HUES48 (cell line): ENCODE measurements at regions not wholly inside any gene's neighbourhood (a gene's known extent, or its start where the extent isn't known, plus 50 kb on each side); places are given as distances from the start of the nearest gene placed in this dataset.

ENCODE experiments used
- H3K27ac ChIP-seq: one replicate; pipeline ENCODE4 v1.7.0; 2013; ENCODE audit warnings: low read depth, low read length, inconsistent platforms
- H3K27me3 ChIP-seq: 2 replicates; pipeline ENCODE4 v1.6.1; 2013; ENCODE audit warnings: mild to moderate bottlenecking, low read length; ENCODE audit not compliant: control insufficient read depth, insufficient read depth
- H3K36me3 ChIP-seq: 2 replicates; pipeline ENCODE4 v1.6.1; 2013; ENCODE audit warnings: low read length; ENCODE audit not compliant: control insufficient read depth, insufficient read depth
- H3K4me1 ChIP-seq: 2 replicates; pipeline ENCODE4 v1.6.1; 2013; ENCODE audit warnings: mild to moderate bottlenecking, low read length; ENCODE audit not compliant: control insufficient read depth, insufficient read depth
- H3K4me3 ChIP-seq: 2 replicates; pipeline ENCODE4 v1.5.1; 2013; ENCODE audit warnings: mild to moderate bottlenecking, low read depth, low read length
- H3K9ac ChIP-seq: 2 replicates; pipeline ENCODE4 v1.6.1; 2013; ENCODE audit warnings: mild to moderate bottlenecking, low read depth, low read length, moderate library complexity
- H3K9me3 ChIP-seq: 2 replicates; pipeline ENCODE4 v1.6.1; 2013; ENCODE audit warnings: low read length; ENCODE audit not compliant: control insufficient read depth, insufficient read depth

GRCh38 chr18:61107113-61107512 is 226.1 kb upstream of the CDH20 start:
- no peaks in the 10 kb centered on the region for H3K9me3 ChIP-seq
- no peak overlapping the region for H3K9ac ChIP-seq
- no peaks in the 10 kb centered on the region for H3K27me3 ChIP-seq
- no peaks in the 10 kb centered on the region for H3K36me3 ChIP-seq
- H3K27ac ChIP-seq = no peak overlapping the region
- H3K4me1 ChIP-seq = no peaks in the 10 kb centered on the region
- no peak overlapping the region for H3K4me3 ChIP-seq

- Histone ChIP-seq H3K27ac (no peak overlapping the region), H3K4me1 (no peaks in the 10 kb centered on the region), H3K27me3 (no peaks in the 10 kb centered on the region), H3K9me3 (no peaks in the 10 kb centered on the region), H3K4me3 (no peak overlapping the region), H3K9ac (no peak overlapping the region), H3K36me3 (no peaks in the 10 kb centered on the region)
These were observed 224.5 kb upstream of the CDH20 start for GRCh38 chr18:61108706-61109105.

GRCh38 chr18:61123309-61123708 is 209.9 kb upstream of the CDH20 start:
- Histone ChIP-seq H3K4me1 (peaks cover 23% of the 10 kb centered on the region), H3K27ac (no peak overlapping the region), H3K36me3 (no peaks in the 10 kb centered on the region), H3K9ac (no peak overlapping the region), H3K27me3 (no peaks in the 10 kb centered on the region), H3K9me3 (no peaks in the 10 kb centered on the region), H3K4me3 (no peak overlapping the region)

- H3K27ac ChIP-seq = peak overlapping the region; percentile 73
- H3K4me3 ChIP-seq = no peak overlapping the region
- H3K9me3 ChIP-seq = no peaks in the 10 kb centered on the region
- H3K4me1 ChIP-seq = peaks cover 28% of the 10 kb centered on the region
- no peak overlapping the region for H3K9ac ChIP-seq
- no peaks in the 10 kb centered on the region for H3K27me3 ChIP-seq
- no peaks in the 10 kb centered on the region for H3K36me3 ChIP-seq
These were observed 205.3 kb upstream of the CDH20 start for GRCh38 chr18:61127714-61128467.

- Histone ChIP-seq H3K27me3 (no peaks in the 10 kb centered on the region), H3K4me1 (peaks cover 25% of the 10 kb centered on the region), H3K27ac (no peak overlapping the region), H3K9me3 (no peaks in the 10 kb centered on the region), H3K4me3 (no peak overlapping the region), H3K9ac (no peak overlapping the region), H3K36me3 (no peaks in the 10 kb centered on the region)
These were observed 204.2 kb upstream of the CDH20 start for GRCh38 chr18:61129001-61129400.

GRCh38 chr18:61132031-61132430 is 201.2 kb upstream of the CDH20 start:
- peaks cover 18% of the 10 kb centered on the region for H3K4me1 ChIP-seq
- H3K9ac ChIP-seq = no peak overlapping the region
- H3K27me3 ChIP-seq = no peaks in the 10 kb centered on the region
- no peak overlapping the region for H3K4me3 ChIP-seq
- no peaks in the 10 kb centered on the region for H3K36me3 ChIP-seq
- H3K9me3 ChIP-seq = no peaks in the 10 kb centered on the region
- no peak overlapping the region for H3K27ac ChIP-seq

GRCh38 chr18:61133783-61134182 is 199.4 kb upstream of the CDH20 start:
- Histone ChIP-seq H3K27me3 (no peaks in the 10 kb centered on the region), H3K9me3 (no peaks in the 10 kb centered on the region), H3K36me3 (no peaks in the 10 kb centered on the region), H3K4me1 (0 out of 2 replicates have a peak, but pooled peaks cover under 1% of the 10 kb centered on the region), H3K4me3 (no peak overlapping the region), H3K27ac (no peak overlapping the region), H3K9ac (no peak overlapping the region)

- no peaks in the 10 kb centered on the region for H3K27me3 ChIP-seq
- H3K27ac ChIP-seq = no peak overlapping the region
- H3K4me1 ChIP-seq = no peaks in the 10 kb centered on the region
- H3K9me3 ChIP-seq = no peaks in the 10 kb centered on the region
- H3K4me3 ChIP-seq = no peak overlapping the region
- no peak overlapping the region for H3K9ac ChIP-seq
- no peaks in the 10 kb centered on the region for H3K36me3 ChIP-seq
These were observed 196.4 kb upstream of the CDH20 start for GRCh38 chr18:61136711-61137251.

- Histone ChIP-seq H3K27me3 (no peaks in the 10 kb centered on the region), H3K4me1 (no peaks in the 10 kb centered on the region), H3K9me3 (no peaks in the 10 kb centered on the region), H3K4me3 (no peak overlapping the region), H3K9ac (no peak overlapping the region), H3K27ac (no peak overlapping the region), H3K36me3 (no peaks in the 10 kb centered on the region)
These were observed 191.5 kb upstream of the CDH20 start for GRCh38 chr18:61141691-61142090.

GRCh38 chr18:61148322-61148721 is 184.9 kb upstream of the CDH20 start:
- H3K9me3 ChIP-seq = no peaks in the 10 kb centered on the region

GRCh38 chr18:61149786-61150185 is 183.4 kb upstream of the CDH20 start:
- no peaks in the 10 kb centered on the region for H3K9me3 ChIP-seq
- H3K27ac ChIP-seq = no peak overlapping the region
- no peaks in the 10 kb centered on the region for H3K27me3 ChIP-seq
- no peak overlapping the region for H3K4me3 ChIP-seq
- H3K9ac ChIP-seq = no peak overlapping the region
- H3K4me1 ChIP-seq = no peaks in the 10 kb centered on the region
- no peaks in the 10 kb centered on the region for H3K36me3 ChIP-seq

More at GRCh38 chr18:61148322-61148721, 184.9 kb upstream of the CDH20 start:
- no peaks in the 10 kb centered on the region for H3K36me3 ChIP-seq
- H3K9ac ChIP-seq = no peak overlapping the region
- no peaks in the 10 kb centered on the region for H3K4me1 ChIP-seq
- H3K27me3 ChIP-seq = no peaks in the 10 kb centered on the region
- H3K27ac ChIP-seq = no peak overlapping the region
- no peak overlapping the region for H3K4me3 ChIP-seq
